HEK293T (cell line): ENCODE measurements at regions not wholly inside any gene's neighbourhood (a gene's known extent, or its start where the extent isn't known, plus 50 kb on each side); places are given as distances from the start of the nearest gene placed in this dataset.

Experiments used
- BHLHE40 ChIP-seq: fragments of 450-650 bp; IDR thresholded peaks from 2 replicates; pipeline ENCODE4 v1.6.1; 2016; ENCODE audit warnings: mild to moderate bottlenecking, moderate library complexity, borderline replicate concordance
- CTBP1 ChIP-seq: fragments of 450-650 bp; IDR thresholded peaks from 2 replicates; pipeline ENCODE4 v1.6.1; 2016; ENCODE audit warnings: borderline replicate concordance
- FOXK2 ChIP-seq: fragments of 450-650 bp; IDR thresholded peaks from 2 replicates; pipeline ENCODE4 v1.6.1; 2016; ENCODE audit warnings: mild to moderate bottlenecking

DNA sequence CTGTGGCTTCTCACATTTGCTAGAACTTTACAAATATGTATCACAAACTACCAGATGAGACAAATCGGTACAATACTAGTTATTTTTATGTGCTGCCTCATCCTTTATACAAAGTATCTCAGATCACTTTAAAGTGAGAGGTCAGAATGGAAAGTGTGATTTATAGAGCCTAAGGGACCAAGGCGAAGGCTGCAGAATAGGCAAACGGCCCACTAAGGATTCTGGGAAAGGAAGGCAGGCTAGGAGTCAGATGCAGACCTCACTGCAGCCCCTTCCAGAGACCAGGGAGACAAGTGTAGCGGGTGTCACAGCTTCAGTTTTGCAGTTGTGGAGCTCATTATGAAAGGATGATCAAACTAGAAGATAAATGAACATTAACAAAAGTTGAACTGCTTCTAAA lies 190.6 kb downstream of the HIBADH start:
- no peak for TF ChIP-seq BHLHE40
- TF ChIP-seq CTBP1: no peak
- no peak for TF ChIP-seq FOXK2
